NCI-H1417 (cell line): ENCODE measurements at regions not wholly inside any gene's neighbourhood (a gene's known extent, or its start where the extent isn't known, plus 50 kb on each side); places are given as distances from the start of the nearest gene placed in this dataset.
"Not testable (repeated sequence)": the region's sequence is repeated elsewhere in the genome, so short reads cannot be mapped to it uniquely, and the experiment has no call there.

Experiments used
- DNase-seq, 3 experiments: peaks; one replicate each; lab custom pipeline; 2025; lab: John Stamatoyannopoulos, UW

- DNase-seq = no peak
Observed at GRCh38 chr3:61444782-61445181, 116.6 kb upstream of the PTPRG start.

- no peak for DNase-seq
Observed at GRCh38 chr3:61445924-61446323, 115.4 kb upstream of the PTPRG start.

- DNase-seq = no peak
Observed at GRCh38 chr3:61446341-61446740, 115.0 kb upstream of the PTPRG start.

- no peak for DNase-seq
Observed at GRCh38 chr3:61448378-61448777, 113.0 kb upstream of the PTPRG start.

GRCh38 chr3:61449327-61450040 lies 111.9 kb upstream of the PTPRG start:
- no peak for DNase-seq

- no peak for DNase-seq
Observed at GRCh38 chr3:61450866-61451265, 110.5 kb upstream of the PTPRG start.

- DNase-seq = no peak
Observed at GRCh38 chr3:61451841-61452240, 109.5 kb upstream of the PTPRG start.

- DNase-seq = no peak
Observed at GRCh38 chr3:61452535-61453090, 108.8 kb upstream of the PTPRG start.

GRCh38 chr3:61454006-61454585 lies 107.3 kb upstream of the PTPRG start:
- no peak for DNase-seq

GRCh38 chr3:61454801-61455200 lies 106.6 kb upstream of the PTPRG start:
- DNase-seq = no peak

GRCh38 chr3:61460636-61461035 lies 100.7 kb upstream of the PTPRG start:
- DNase-seq = no peak

- DNase-seq = no peak
Observed at GRCh38 chr3:61463191-61463590, 98.2 kb upstream of the PTPRG start.

GRCh38 chr3:61464518-61465140 lies 96.7 kb upstream of the PTPRG start:
- DNase-seq = peak; percentile 27 to 87 (median 84)

GRCh38 chr3:61466357-61466756 lies 95.0 kb upstream of the PTPRG start:
- no peak for DNase-seq

GRCh38 chr3:61483997-61484396 lies 77.4 kb upstream of the PTPRG start:
- no peak for DNase-seq

GRCh38 chr3:61493339-61493738 lies 68.0 kb upstream of the PTPRG start:
- DNase-seq = no peak

- DNase-seq = not testable (repeated sequence)
Observed at GRCh38 chr3:61494309-61494708, 67.1 kb upstream of the PTPRG start.

- no peak for DNase-seq
Observed at GRCh38 chr3:61497463-61497862, 63.9 kb upstream of the PTPRG start.

GRCh38 chr3:61505197-61505596 lies 56.2 kb upstream of the PTPRG start:
- DNase-seq = no peak

GRCh38 chr3:61507946-61508345 lies 53.4 kb upstream of the PTPRG start:
- DNase-seq = no peak
